Colonic mucosa (tissue), 4 donors: ENCODE measurements at regions not wholly inside any gene's neighbourhood (a gene's known extent, or its start where the extent isn't known, plus 50 kb on each side); places are given as distances from the start of the nearest gene placed in this dataset.

Experiments
- DNase-seq: peaks from one replicate; pipeline ENCODE4 v3.0.0-alpha.2; 2020
- H3K27ac ChIP-seq: fragments of 200-600 bp; one replicate; pipeline ENCODE4 v1.8.0; 2021
- H3K27me3 ChIP-seq: fragments of 200-600 bp; one replicate; pipeline ENCODE4 v1.8.0; 2021
- H3K36me3 ChIP-seq: fragments of 200-600 bp; one replicate; pipeline ENCODE4 v1.8.0; 2021
- H3K4me1 ChIP-seq: fragments of 200-600 bp; one replicate; pipeline ENCODE4 v1.8.0; 2021; ENCODE audit warnings: mild to moderate bottlenecking
- H3K4me3 ChIP-seq: fragments of 200-600 bp; one replicate; pipeline ENCODE4 v1.8.0; 2021
- H3K9ac ChIP-seq, 2 donors: one replicate each; pipeline ENCODE4 v1.7.0; 2013; ENCODE audit warnings: control low read depth in 2 of 2, low read depth in 2 of 2, low read length in 2 of 2
- H3K9me3 ChIP-seq: fragments of 200-600 bp; one replicate; pipeline ENCODE4 v1.8.0; 2021
- intact Hi-C: fragments of 100-400 bp; cut with DNase I; formaldehyde crosslinking; loops from one replicate; pipeline ENCODE4 v1.14.1; 2022
- TF ChIP-seq, protein P1 (sequence below): fragments of 200-600 bp; IDR thresholded peaks from one replicate; pipeline ENCODE4 v1.8.0; 2022; ENCODE audit warnings: antibody characterized with exemption, mild to moderate bottlenecking
- donor health status: healthy.
- donor health status: DM: no; HTN: no; CAD: no.
- donor health status: DM: no; HTN: no; CAD: no.

DNA sequence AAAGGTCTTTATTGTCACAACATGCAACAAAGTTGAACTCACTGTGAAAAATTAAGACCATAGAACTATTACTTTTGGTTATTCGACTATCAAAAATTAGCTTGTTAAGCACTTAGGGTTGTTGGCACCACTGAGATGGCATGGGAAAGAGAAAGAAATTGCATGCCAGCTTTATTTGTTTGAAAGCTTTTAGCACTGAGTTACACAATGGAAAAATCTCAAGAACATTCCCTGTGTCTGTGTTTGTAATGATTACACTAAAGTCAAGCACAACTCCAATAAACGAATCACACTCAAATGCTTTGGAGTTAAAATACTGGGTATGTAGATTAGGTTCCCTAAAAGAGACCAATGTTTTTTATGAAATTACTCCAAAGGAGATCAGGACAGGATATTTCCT is 158.6 kb upstream of the COL8A1 start:
- intact Hi-C loops = no loop called here
- no peaks in the 10 kb centered on the region for H3K4me1 ChIP-seq
- H3K9ac ChIP-seq = no peak overlapping the region
- no peaks in the 10 kb centered on the region for H3K36me3 ChIP-seq
- no peak for DNase-seq
- no peak overlapping the region for H3K4me3 ChIP-seq
- TF ChIP-seq, protein P1, sequence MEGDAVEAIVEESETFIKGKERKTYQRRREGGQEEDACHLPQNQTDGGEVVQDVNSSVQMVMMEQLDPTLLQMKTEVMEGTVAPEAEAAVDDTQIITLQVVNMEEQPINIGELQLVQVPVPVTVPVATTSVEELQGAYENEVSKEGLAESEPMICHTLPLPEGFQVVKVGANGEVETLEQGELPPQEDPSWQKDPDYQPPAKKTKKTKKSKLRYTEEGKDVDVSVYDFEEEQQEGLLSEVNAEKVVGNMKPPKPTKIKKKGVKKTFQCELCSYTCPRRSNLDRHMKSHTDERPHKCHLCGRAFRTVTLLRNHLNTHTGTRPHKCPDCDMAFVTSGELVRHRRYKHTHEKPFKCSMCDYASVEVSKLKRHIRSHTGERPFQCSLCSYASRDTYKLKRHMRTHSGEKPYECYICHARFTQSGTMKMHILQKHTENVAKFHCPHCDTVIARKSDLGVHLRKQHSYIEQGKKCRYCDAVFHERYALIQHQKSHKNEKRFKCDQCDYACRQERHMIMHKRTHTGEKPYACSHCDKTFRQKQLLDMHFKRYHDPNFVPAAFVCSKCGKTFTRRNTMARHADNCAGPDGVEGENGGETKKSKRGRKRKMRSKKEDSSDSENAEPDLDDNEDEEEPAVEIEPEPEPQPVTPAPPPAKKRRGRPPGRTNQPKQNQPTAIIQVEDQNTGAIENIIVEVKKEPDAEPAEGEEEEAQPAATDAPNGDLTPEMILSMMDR = no peak
- no peak overlapping the region for H3K27ac ChIP-seq
- H3K27me3 ChIP-seq = no peaks in the 10 kb centered on the region
- no peaks in the 10 kb centered on the region for H3K9me3 ChIP-seq

DNA sequence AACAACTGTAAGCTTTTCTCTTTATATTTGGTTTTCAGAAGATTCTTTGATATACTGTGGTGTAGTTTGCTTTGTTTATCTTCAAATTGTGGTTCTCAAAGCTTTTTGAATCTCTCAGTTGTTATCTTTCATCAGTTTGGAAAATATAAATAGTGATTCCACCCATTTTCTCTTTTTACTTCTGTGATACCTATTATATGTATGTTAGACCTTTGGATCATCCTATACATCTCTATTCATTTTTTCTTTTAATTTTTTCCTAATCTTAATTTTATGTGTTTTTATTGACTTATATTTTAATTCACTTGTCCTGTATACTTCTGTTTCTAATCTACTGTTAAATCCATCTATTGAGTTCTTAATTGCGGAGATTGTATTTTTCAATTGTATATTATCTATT is 160.7 kb upstream of the COL8A1 start:
- TF ChIP-seq, protein P1 = no peak
- no peak for DNase-seq
- intact Hi-C loops = no loop called here
- no peak overlapping the region for H3K4me3 ChIP-seq
- no peak overlapping the region for H3K9ac ChIP-seq
- H3K27ac ChIP-seq = no peak overlapping the region
- no peaks in the 10 kb centered on the region for H3K36me3 ChIP-seq
- no peaks in the 10 kb centered on the region for H3K4me1 ChIP-seq
- no peaks in the 10 kb centered on the region for H3K27me3 ChIP-seq
- no peaks in the 10 kb centered on the region for H3K9me3 ChIP-seq

DNA sequence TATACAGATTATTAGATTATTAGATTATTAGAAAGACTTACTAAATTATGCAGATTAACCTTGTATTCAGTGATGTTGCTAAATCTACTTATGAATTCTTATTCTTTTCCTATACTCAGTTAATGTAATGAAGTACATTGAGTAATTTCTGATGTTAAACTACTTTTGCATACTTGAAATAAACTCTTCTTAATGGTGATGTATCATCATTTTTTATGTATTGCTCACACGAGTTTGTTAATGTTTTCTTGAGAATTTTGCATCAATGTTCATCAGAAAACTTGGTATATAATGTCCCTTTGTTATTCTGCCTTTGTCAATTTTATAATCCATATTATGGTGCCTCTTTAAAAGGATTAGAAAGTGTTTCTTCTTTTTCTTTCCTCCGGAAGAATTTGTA is 163.2 kb upstream of the COL8A1 start:
- Histone ChIP-seq H3K9me3 (no peaks in the 10 kb centered on the region), H3K27ac (no peak overlapping the region), H3K27me3 (no peaks in the 10 kb centered on the region), H3K9ac (no peak overlapping the region), H3K36me3 (no peaks in the 10 kb centered on the region), H3K4me3 (no peak overlapping the region), H3K4me1 (no peaks in the 10 kb centered on the region)
- DNase-seq = no peak
- intact Hi-C loops = no loop called here
- TF ChIP-seq, protein P1 = no peak

DNA sequence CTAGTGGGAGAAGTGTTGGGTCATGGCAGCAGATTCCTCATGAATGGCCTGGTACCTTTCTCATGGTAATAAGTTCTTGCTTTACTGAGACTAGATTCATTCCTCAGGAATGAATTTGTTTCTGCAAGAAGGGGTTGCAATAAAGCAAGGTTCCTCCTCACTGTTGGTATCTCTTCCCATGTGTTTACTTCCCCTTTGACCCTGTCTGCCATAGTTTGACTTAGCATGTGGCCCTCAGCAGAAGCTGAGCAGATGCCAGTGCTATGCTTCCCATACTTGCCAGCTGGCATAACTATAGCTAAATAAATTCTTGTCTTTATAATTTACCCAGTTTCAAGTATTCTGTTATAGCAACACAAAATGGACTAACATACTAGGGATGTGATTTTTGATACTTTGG is 163.6 kb upstream of the COL8A1 start:
- Histone ChIP-seq H3K27ac (no peak overlapping the region), H3K36me3 (no peaks in the 10 kb centered on the region), H3K27me3 (no peaks in the 10 kb centered on the region), H3K4me3 (no peak overlapping the region), H3K4me1 (no peaks in the 10 kb centered on the region), H3K9me3 (no peaks in the 10 kb centered on the region), H3K9ac (no peak overlapping the region)
- intact Hi-C loops = no loop called here
- DNase-seq = no peak
- TF ChIP-seq, protein P1 = no peak

DNA sequence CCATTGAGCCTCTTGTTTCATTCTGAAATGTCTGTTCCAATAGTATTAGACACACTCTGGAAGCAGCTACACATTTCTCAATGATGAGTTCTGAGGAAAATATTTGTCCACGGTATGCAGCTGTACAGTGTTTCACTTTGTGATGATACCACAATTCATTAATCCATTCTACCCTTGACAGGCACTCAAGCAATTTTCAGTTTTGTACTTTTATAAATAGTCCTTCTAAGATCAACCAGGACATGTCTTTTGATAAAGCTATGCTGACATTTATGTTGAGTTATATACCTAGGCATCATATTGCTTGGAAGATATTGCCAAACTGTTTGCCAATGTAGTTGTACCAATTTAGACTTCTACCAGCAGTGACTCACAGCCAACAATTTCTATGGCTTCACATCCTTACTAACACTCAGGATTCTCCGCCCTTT is 165.1 kb upstream of the COL8A1 start:
- no peaks in the 10 kb centered on the region for H3K27me3 ChIP-seq
- H3K27ac ChIP-seq = no peak overlapping the region
- H3K9ac ChIP-seq = no peak overlapping the region
- H3K36me3 ChIP-seq = no peaks in the 10 kb centered on the region
- TF ChIP-seq, protein P1 = no peak
- no peaks in the 10 kb centered on the region for H3K9me3 ChIP-seq
- H3K4me1 ChIP-seq = no peaks in the 10 kb centered on the region
- intact Hi-C loops = no loop called here
- no peak for DNase-seq
- H3K4me3 ChIP-seq = no peak overlapping the region

- Histone ChIP-seq H3K36me3 (no peaks in the 10 kb centered on the region), H3K27me3 (no peaks in the 10 kb centered on the region), H3K4me3 (no peak overlapping the region), H3K27ac (no peak overlapping the region), H3K9me3 (no peaks in the 10 kb centered on the region), H3K9ac (no peak overlapping the region), H3K4me1 (no peaks in the 10 kb centered on the region)
- intact Hi-C loops = no loop called here
- TF ChIP-seq, protein P1 = no peak
- DNase-seq = no peak
Observed at GRCh38 chr3:99472385-99472784, 166.0 kb upstream of the COL8A1 start.
